OCI-LY3 (cell line): ENCODE measurements at regions not wholly inside any gene's neighbourhood (a gene's known extent, or its start where the extent isn't known, plus 50 kb on each side); places are given as distances from the start of the nearest gene placed in this dataset.

Source experiments
- CTCF ChIP-seq: fragments of 200-600, 300-600 bp; sonication (generic); IDR thresholded peaks from 2 replicates; pipeline ENCODE4 v1.5.1; 2014; ENCODE audit warnings: antibody characterized with exemption, low read length, low read depth
- EZH2phosphoT487 ChIP-seq: fragments of 200-600 bp; shearing (Covaris generic); IDR thresholded peaks from 2 replicates; pipeline ENCODE4 v1.6.1; 2018; ENCODE audit warnings: antibody characterized with exemption, mixed run types, low read depth

- TF ChIP-seq CTCF (peak; percentile 45), EZH2phosphoT487 (no peak)
Observed at GRCh38 chr17:21513012-21513570, 136.9 kb downstream of the KCNJ12 start.
